H9 (cell line): ENCODE measurements at regions not wholly inside any gene's neighbourhood (a gene's known extent, or its start where the extent isn't known, plus 50 kb on each side); places are given as distances from the start of the nearest gene placed in this dataset.

Experiments used
- DNase-seq: peaks from one replicate; pipeline ENCODE4 v3.0.0-alpha.2; 2017
- H2AFZ ChIP-seq: one replicate; pipeline ENCODE4 v1.6.1; 2013; ENCODE audit warnings: mild to moderate bottlenecking, low read length, control low read depth, moderate library complexity
- H2AK5ac ChIP-seq: 2 replicates; pipeline ENCODE4 v1.6.1; 2013; ENCODE audit warnings: low read length, control low read depth, mixed read lengths; ENCODE audit not compliant: insufficient read length
- H2BK120ac ChIP-seq: one replicate; pipeline ENCODE4 v1.6.1; 2013; ENCODE audit warnings: low read depth, mild to moderate bottlenecking, low read length, control low read depth, inconsistent platforms; ENCODE audit not compliant: poor library complexity, severe bottlenecking
- H2BK12ac ChIP-seq: 2 replicates; pipeline ENCODE4 v1.6.1; 2013; ENCODE audit warnings: low read length, control low read depth, mixed read lengths, low read depth; ENCODE audit not compliant: insufficient read length
- H2BK15ac ChIP-seq: 2 replicates; pipeline ENCODE4 v1.6.1; 2013; ENCODE audit warnings: low read depth, low read length, control low read depth
- H2BK20ac ChIP-seq: one replicate; pipeline ENCODE4 v1.6.1; 2013; ENCODE audit warnings: low read depth, mild to moderate bottlenecking, low read length, control low read depth, inconsistent platforms; ENCODE audit not compliant: poor library complexity, severe bottlenecking
- H2BK5ac ChIP-seq: 2 replicates; pipeline ENCODE4 v1.6.1; 2013; ENCODE audit warnings: low read length, control low read depth, mixed read lengths; ENCODE audit not compliant: insufficient read length
- H3K14ac ChIP-seq: 2 replicates; pipeline ENCODE4 v1.6.1; 2013; ENCODE audit warnings: low read length, control low read depth; ENCODE audit not compliant: insufficient read depth
- H3K18ac ChIP-seq: 2 replicates; pipeline ENCODE4 v1.6.1; 2013; ENCODE audit warnings: low read depth, mild to moderate bottlenecking, mixed read lengths, low read length, control low read depth; ENCODE audit not compliant: insufficient read length
- H3K23ac ChIP-seq: 2 replicates; pipeline ENCODE4 v1.6.1; 2013; ENCODE audit warnings: low read length, control low read depth, mixed read lengths, low read depth; ENCODE audit not compliant: insufficient read length
- H3K23me2 ChIP-seq: 2 replicates; pipeline ENCODE4 v1.6.1; 2013; ENCODE audit warnings: low read depth, mild to moderate bottlenecking, mixed read lengths, low read length, control low read depth; ENCODE audit not compliant: insufficient read length, poor library complexity, severe bottlenecking
- H3K27ac ChIP-seq: 2 replicates; pipeline ENCODE4 v1.5.1; 2013; ENCODE audit warnings: low read length, control low read depth, mixed read lengths, low read depth; ENCODE audit not compliant: insufficient read length
- H3K27me3 ChIP-seq: 2 replicates; pipeline ENCODE4 v1.6.1; 2013; ENCODE audit warnings: low read length, control low read depth, inconsistent platforms; ENCODE audit not compliant: insufficient read depth
- H3K4ac ChIP-seq: 2 replicates; pipeline ENCODE4 v1.6.1; 2013; ENCODE audit warnings: low read depth, mild to moderate bottlenecking, control low read depth, inconsistent platforms, low read length, moderate library complexity
- H3K4me1 ChIP-seq: 2 replicates; pipeline ENCODE4 v1.6.1; 2013; ENCODE audit warnings: low read length, control low read depth, inconsistent platforms; ENCODE audit not compliant: insufficient read depth
- H3K4me2 ChIP-seq: 2 replicates; pipeline ENCODE4 v1.6.1; 2013; ENCODE audit warnings: low read length, control low read depth, mixed read lengths; ENCODE audit not compliant: insufficient read length, insufficient read depth
- H3K56ac ChIP-seq: 2 replicates; pipeline ENCODE4 v1.6.1; 2013; ENCODE audit warnings: low read depth, mild to moderate bottlenecking, mixed read lengths, low read length, control low read depth; ENCODE audit not compliant: insufficient read length
- H3K79me1 ChIP-seq: 2 replicates; pipeline ENCODE4 v1.6.1; 2013; ENCODE audit warnings: low read depth, mild to moderate bottlenecking, moderate library complexity, low read length, control low read depth, inconsistent platforms; ENCODE audit not compliant: insufficient read depth, poor library complexity, severe bottlenecking
- H3K79me2 ChIP-seq: 2 replicates; pipeline ENCODE4 v1.6.1; 2013; ENCODE audit warnings: low read length, control low read depth, inconsistent platforms; ENCODE audit not compliant: insufficient read depth
- H3K9ac ChIP-seq: 2 replicates; pipeline ENCODE4 v1.6.1; 2013; ENCODE audit warnings: low read length, control low read depth, mixed read lengths; ENCODE audit not compliant: insufficient read length; ENCODE audit errors: extremely low read depth
- H3K9me3 ChIP-seq: one replicate; pipeline ENCODE4 v1.6.1; 2013; ENCODE audit warnings: low read depth, low read length, inconsistent platforms; ENCODE audit not compliant: control insufficient read depth
- H3T11ph ChIP-seq: one replicate; pipeline ENCODE4 v1.6.1; 2013; ENCODE audit warnings: mild to moderate bottlenecking, low read length, control low read depth, inconsistent platforms
- H4K20me1 ChIP-seq: one replicate; pipeline ENCODE4 v1.6.1; 2013; ENCODE audit not compliant: control insufficient read depth, insufficient read length, insufficient read depth
- H4K5ac ChIP-seq: 2 replicates; pipeline ENCODE4 v1.6.1; 2013; ENCODE audit warnings: low read depth, mild to moderate bottlenecking, mixed read lengths, low read length, control low read depth; ENCODE audit not compliant: insufficient read length
- H4K8ac ChIP-seq: replicated peaks from 2 replicates; pipeline ENCODE4 v1.6.1; 2013; ENCODE audit warnings: low read length, control low read depth, mixed read lengths, low read depth; ENCODE audit not compliant: insufficient read length
- H4K91ac ChIP-seq: 2 replicates; pipeline ENCODE4 v1.6.1; 2013; ENCODE audit warnings: low read depth, mild to moderate bottlenecking, moderate library complexity, mixed read lengths, low read length, control low read depth; ENCODE audit not compliant: insufficient read length
- H3K27ac Mint-ChIP-seq, 3 experiments: 2 replicates in 2 of 3; 3 replicates in 1 of 3; pipeline ENCODE4 v1.8.0; 2020 to 2021; ENCODE audit warnings: mixed read lengths in 3 of 3, mild to moderate bottlenecking in 1 of 3, moderate library complexity in 1 of 3
- H3K27me3 Mint-ChIP-seq: 2 replicates; pipeline ENCODE4 v1.8.0; 2021; ENCODE audit warnings: low read depth, mild to moderate bottlenecking, moderate library complexity, mixed read lengths
- H3K36me3 Mint-ChIP-seq, 3 experiments: 2 replicates in 2 of 3; 3 replicates in 1 of 3; pipeline ENCODE4 v1.8.0; 2020 to 2021; ENCODE audit warnings: low read depth in 3 of 3, mixed read lengths in 3 of 3; ENCODE audit not compliant: insufficient read depth in 1 of 3
- H3K4me1 Mint-ChIP-seq, 2 experiments: 2 replicates each; pipeline ENCODE4 v1.8.0; 2020; ENCODE audit warnings: mixed read lengths in 2 of 2
- H3K4me3 Mint-ChIP-seq, 2 experiments: 2 replicates in 1 of 2; 3 replicates in 1 of 2; pipeline ENCODE4 v1.8.0; 2020 to 2021; ENCODE audit warnings: mild to moderate bottlenecking in 2 of 2, mixed read lengths in 2 of 2, moderate library complexity in 1 of 2
- H3K9me3 Mint-ChIP-seq, 2 experiments: 2 replicates in 1 of 2; 3 replicates in 1 of 2; pipeline ENCODE4 v1.8.0; 2020; ENCODE audit warnings: mild to moderate bottlenecking in 2 of 2, mixed read lengths in 2 of 2, moderate library complexity in 1 of 2
- CTCF ChIP-seq: fragments of 200-600 bp; sonication (generic); conservative IDR thresholded peaks from 3 replicates; pipeline ENCODE4 v1.8.0; 2021; ENCODE audit warnings: antibody characterized with exemption, mild to moderate bottlenecking
- WGBS: extraction: QIAGEN DNeasy Blood & Tissue Kit; methylation state at CpG from one replicate; pipeline ENCODE4 v1.1.7; 2013; ENCODE audit warnings: missing lambda C conversion rate, low lambda C conversion rate, mixed read lengths; ENCODE audit not compliant: insufficient read length; ENCODE audit errors: extremely low coverage; 5-methylcytosine and 5-hydroxymethylcytosine counted together

GRCh38 chr1:36590264-36590663, 107.6 kb upstream of the CSF3R start:
- DNase-seq, result no peak
- peaks cover 38 to 61% of the 10 kb centered on the region in 2 experiments for H3K4me1 Mint-ChIP-seq
- no peak overlapping the region for H3K9ac ChIP-seq
- peaks cover 3% of the 10 kb centered on the region; the same call in 1 of the 2 replicates for H3K4me1 ChIP-seq
- no peak overlapping the region for H2BK5ac ChIP-seq
- H3K23ac ChIP-seq, result no peak overlapping the region
- H2BK20ac ChIP-seq, result no peak overlapping the region
- H3K56ac ChIP-seq, result no peak overlapping the region
- no CpG with 5 or more reads among the region's 4 CpGs for WGBS
- no peak overlapping the region for H2BK15ac ChIP-seq
- peaks cover 9% of the 10 kb centered on the region for H3K27me3 Mint-ChIP-seq
- no peaks in the 10 kb centered on the region for H3K9me3 ChIP-seq
- H3K27me3 ChIP-seq, result no peaks in the 10 kb centered on the region
- no peak overlapping the region for H3K4me2 ChIP-seq
- no peaks in the 10 kb centered on the region for H3K79me2 ChIP-seq
- H3K27ac Mint-ChIP-seq, result no peak overlapping the region
- H4K5ac ChIP-seq, result no peak overlapping the region
- no peak overlapping the region for H4K91ac ChIP-seq
- H3K14ac ChIP-seq, result no peak overlapping the region
- TF ChIP-seq CTCF, result no peak
- no peak overlapping the region for H3K27ac ChIP-seq
- H4K20me1 ChIP-seq, result no peaks in the 10 kb centered on the region
- H3K4me3 Mint-ChIP-seq, result no peak overlapping the region
- H3K9me3 Mint-ChIP-seq, result no peaks in the 10 kb centered on the region
- no peak overlapping the region for H2BK12ac ChIP-seq
- no peaks in the 10 kb centered on the region for H3K36me3 Mint-ChIP-seq
- H4K8ac ChIP-seq, result no peak overlapping the region
- H2AK5ac ChIP-seq, result no peak overlapping the region
- H3K23me2 ChIP-seq, result no peaks in the 10 kb centered on the region
- H3K79me1 ChIP-seq, result no peaks in the 10 kb centered on the region
- no peak overlapping the region for H3T11ph ChIP-seq
- no peak overlapping the region for H3K4ac ChIP-seq
- H2AFZ ChIP-seq, result no peak overlapping the region
- H2BK120ac ChIP-seq, result no peak overlapping the region
- no peak overlapping the region for H3K18ac ChIP-seq
